MCF 10A (cell line): ENCODE measurements at regions not wholly inside any gene's neighbourhood (a gene's known extent, or its start where the extent isn't known, plus 50 kb on each side); places are given as distances from the start of the nearest gene placed in this dataset.
"Not testable (repeated sequence)": the region's sequence is repeated elsewhere in the genome, so short reads cannot be mapped to it uniquely, and the experiment has no call there.

Experiments
- BruUV-seq: library from RNA; stranded (reverse); fragments of 400-500 nt; replicated peaks from 2 replicates; lab custom pipeline; 2021; lab: Mats Ljungman, UMichigan
- CTCF ChIA-PET: fragments of 300-600 bp; sonication (Branson Sonifier 250); formaldehyde crosslinking; extraction: SDS; loops from one replicate; lab custom pipeline; 2021; ENCODE audit warnings: antibody characterized with exemption, inconsistent platforms; lab: Yijun Ruan, JAX
- POLR2A ChIA-PET: fragments of 300-600, 350-650 bp; sonication (Branson Sonifier 250); formaldehyde crosslinking; extraction: SDS; loops from one replicate; lab custom pipeline; 2020; ENCODE audit warnings: antibody characterized with exemption, inconsistent platforms; lab: Yijun Ruan, JAX
- DNase-seq: peaks from one replicate; pipeline ENCODE4 v3.0.0-alpha.2; 2018; ENCODE audit not compliant: unreplicated experiment
- H3K27ac Mint-ChIP-seq: one replicate; pipeline ENCODE4 v1.8.0; 2022; ENCODE audit warnings: mild to moderate bottlenecking, low read depth, mixed read lengths; ENCODE audit not compliant: unreplicated experiment
- H3K27me3 Mint-ChIP-seq: one replicate; pipeline ENCODE4 v1.8.0; 2022; ENCODE audit warnings: mixed read lengths; ENCODE audit not compliant: insufficient read depth, unreplicated experiment
- H3K36me3 Mint-ChIP-seq: one replicate; pipeline ENCODE4 v1.8.0; 2022; ENCODE audit warnings: mild to moderate bottlenecking, moderate library complexity, mixed read lengths; ENCODE audit not compliant: insufficient read depth, unreplicated experiment
- H3K4me1 Mint-ChIP-seq: one replicate; pipeline ENCODE4 v1.8.0; 2022; ENCODE audit warnings: mixed read lengths; ENCODE audit not compliant: insufficient read depth, unreplicated experiment
- H3K4me3 Mint-ChIP-seq: one replicate; pipeline ENCODE4 v1.8.0; 2022; ENCODE audit warnings: mild to moderate bottlenecking, moderate library complexity, mixed read lengths; ENCODE audit not compliant: unreplicated experiment
- H3K9me3 Mint-ChIP-seq: one replicate; pipeline ENCODE4 v1.8.0; 2022; ENCODE audit warnings: mixed read lengths; ENCODE audit not compliant: unreplicated experiment
- CTCF ChIP-seq: fragments of 200-600 bp; IDR thresholded peaks from one replicate; pipeline ENCODE4 v1.8.0; 2022; ENCODE audit warnings: antibody characterized with exemption, mild to moderate bottlenecking; ENCODE audit not compliant: unreplicated experiment
- intact Hi-C: fragments of 100-400 bp; cut with micrococcal nuclease; formaldehyde crosslinking; loops from 2 replicates; pipeline ENCODE4 v1.14.1; 2022

DNA sequence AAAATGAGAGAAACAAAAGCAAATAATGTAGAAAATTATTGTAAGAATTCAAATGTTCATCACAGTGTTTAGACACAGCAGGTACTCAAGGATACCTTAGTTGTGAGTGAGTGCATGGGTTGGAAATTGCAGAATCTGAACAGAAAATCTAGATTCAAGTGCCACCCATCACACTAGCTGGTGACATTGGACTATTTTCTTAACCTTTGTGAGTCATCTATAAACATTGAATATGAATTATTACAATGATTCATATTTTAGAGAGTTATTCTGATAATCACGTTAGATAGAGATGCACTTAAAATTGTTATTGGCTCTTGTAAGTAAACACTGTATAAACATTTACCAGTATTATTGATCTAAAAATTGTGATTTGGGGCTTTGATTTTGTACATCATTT, 1113.1 kb downstream of the STIM2 start:
- no peak for TF ChIP-seq CTCF
- BruUV-seq = no TSS peak
- POLR2A ChIA-PET = no interaction called here
- Mint-ChIP-seq H3K36me3 (no peaks in the 10 kb centered on the region), H3K27ac (no peak overlapping the region), H3K27me3 (no peaks in the 10 kb centered on the region), H3K4me3 (no peak overlapping the region), H3K4me1 (peaks cover 6% of the 10 kb centered on the region), H3K9me3 (peaks cover 19% of the 10 kb centered on the region)
- CTCF ChIA-PET = no interaction called here
- no peak for DNase-seq
- intact Hi-C loops = no loop called here

- POLR2A ChIA-PET = no interaction called here
- H3K9me3 Mint-ChIP-seq = peaks cover 26% of the 10 kb centered on the region
- no peaks in the 10 kb centered on the region for H3K27me3 Mint-ChIP-seq
- no peak overlapping the region for H3K27ac Mint-ChIP-seq
- DNase-seq = no peak
- no peak overlapping the region for H3K4me3 Mint-ChIP-seq
- H3K4me1 Mint-ChIP-seq = peaks cover 6% of the 10 kb centered on the region
- CTCF ChIA-PET = no interaction called here
- intact Hi-C loops = no loop called here
- BruUV-seq = no TSS peak
- H3K36me3 Mint-ChIP-seq = no peaks in the 10 kb centered on the region
- TF ChIP-seq CTCF = no peak
Observed at GRCh38 chr4:27974339-27974738, 1113.7 kb downstream of the STIM2 start.

DNA sequence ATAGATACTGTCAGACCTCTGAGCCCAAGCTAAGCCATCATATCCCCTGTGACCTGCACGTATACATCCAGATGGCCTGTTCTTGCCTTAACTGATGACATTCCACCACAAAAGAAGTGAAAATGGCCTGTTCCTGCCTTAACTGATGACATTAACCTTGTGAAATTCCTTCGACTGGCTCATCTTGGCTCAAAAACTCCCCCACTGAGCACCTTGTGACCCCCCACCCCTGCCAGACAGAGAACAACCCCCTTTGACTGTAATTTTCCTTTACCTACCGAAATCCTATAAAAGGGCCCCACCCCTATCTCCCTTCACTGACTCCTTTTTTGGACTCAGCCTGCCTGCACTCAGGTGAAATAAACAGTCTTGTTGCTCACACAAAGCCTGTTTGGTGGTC, 1114.2 kb downstream of the STIM2 start:
- H3K27me3 Mint-ChIP-seq, DNase-seq, H3K4me1 Mint-ChIP-seq, H3K27ac Mint-ChIP-seq, POLR2A ChIA-PET, intact Hi-C loops, BruUV-seq, CTCF ChIA-PET, H3K36me3 Mint-ChIP-seq, H3K4me3 Mint-ChIP-seq: not testable (repeated sequence)
- peaks cover 31% of the 10 kb centered on the region for H3K9me3 Mint-ChIP-seq

- Mint-ChIP-seq H3K9me3 (peaks cover 32% of the 10 kb centered on the region), H3K27ac (peak overlapping the region; percentile 0)
- BruUV-seq, POLR2A ChIA-PET, DNase-seq, intact Hi-C loops, H3K4me1 Mint-ChIP-seq, CTCF ChIA-PET, H3K36me3 Mint-ChIP-seq, H3K4me3 Mint-ChIP-seq, H3K27me3 Mint-ChIP-seq: not testable (repeated sequence)
Observed at GRCh38 chr4:27978427-27979109, 1117.9 kb downstream of the STIM2 start.

GRCh38 chr4:27985522-27985921, 1124.9 kb downstream of the STIM2 start:
- BruUV-seq = no TSS peak
- no peak for DNase-seq
- Mint-ChIP-seq H3K27ac (no peak overlapping the region), H3K27me3 (no peaks in the 10 kb centered on the region), H3K4me3 (no peak overlapping the region), H3K36me3 (no peaks in the 10 kb centered on the region), H3K4me1 (no peaks in the 10 kb centered on the region), H3K9me3 (no peaks in the 10 kb centered on the region)
- POLR2A ChIA-PET = no interaction called here
- intact Hi-C loops = no loop called here
- CTCF ChIA-PET = interaction anchor here (0.6 kb wide), 1 partner anchor 531 kb away, joined by 4 read pairs; no protein-coding TSS in a partner anchor
- no peak for TF ChIP-seq CTCF
